ENCODE measurements at regions not wholly inside any gene's neighbourhood (a gene's known extent, or its start where the extent isn't known, plus 50 kb on each side); places are given as distances from the start of the nearest gene placed in this dataset.

DNA sequence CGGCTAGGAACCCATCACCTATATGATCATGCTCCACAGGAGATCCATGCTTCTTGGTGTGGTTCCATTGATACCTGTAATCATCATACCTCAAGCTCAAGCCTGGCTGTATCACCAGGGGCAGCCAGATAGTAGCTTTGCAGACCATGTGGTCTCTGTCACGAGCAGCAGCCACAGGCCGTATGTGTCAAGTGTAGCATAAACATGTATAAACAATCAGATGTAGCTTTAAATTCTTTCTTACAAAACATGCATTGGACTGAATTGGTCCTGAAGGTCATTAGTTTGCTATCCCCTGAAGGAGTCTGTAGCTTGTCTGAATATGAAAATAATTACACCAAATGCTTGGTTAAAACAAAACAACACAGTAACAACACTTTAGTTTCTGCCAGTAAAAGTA lies 1223.2 kb upstream of the TMEM132C start:
- Histone ChIP-seq H2BK20ac (ENCODE audit: low read depth, low read length, poor library complexity, severe bottlenecking) (no peak overlapping the region), H2AFZ (ENCODE audit: low read length) (no peak overlapping the region), H3K4ac (ENCODE audit: low read depth, low read length) (no peak overlapping the region), H4K20me1 (ENCODE audit: control insufficient read depth, insufficient read depth, insufficient read length) (no peaks in the 10 kb centered on the region), H2BK5ac (ENCODE audit: insufficient read length, low read length) (no peak overlapping the region), H4K5ac (ENCODE audit: insufficient read length, low read depth, low read length) (no peak overlapping the region), H3K9me3 (ENCODE audit: control insufficient read depth, low read depth, low read length) (no peaks in the 10 kb centered on the region), H3K14ac (ENCODE audit: insufficient read depth, low read length) (no peak overlapping the region), H3K23me2 (ENCODE audit: insufficient read length, low read depth, low read length, poor library complexity, severe bottlenecking) (no peaks in the 10 kb centered on the region), H4K91ac (ENCODE audit: insufficient read length, low read depth, low read length) (no peak overlapping the region), H3K79me1 (ENCODE audit: insufficient read depth, low read depth, low read length, poor library complexity, severe bottlenecking) (no peaks in the 10 kb centered on the region), H3K79me2 (ENCODE audit: insufficient read depth, low read length) (no peaks in the 10 kb centered on the region), H3T11ph (ENCODE audit: low read length) (no peak overlapping the region), H3K27ac (ENCODE audit: insufficient read length, low read depth, low read length) (no peak overlapping the region), H3K4me2 (ENCODE audit: insufficient read depth, insufficient read length, low read length) (no peak overlapping the region), H3K56ac (ENCODE audit: insufficient read length, low read depth, low read length) (no peak overlapping the region), H2BK15ac (ENCODE audit: low read depth, low read length) (no peak overlapping the region), H2AK5ac (ENCODE audit: insufficient read length, low read length) (no peak overlapping the region), H2BK12ac (ENCODE audit: insufficient read length, low read depth, low read length) (no peak overlapping the region), H3K18ac (ENCODE audit: insufficient read length, low read depth, low read length) (no peak overlapping the region), H3K4me1 (ENCODE audit: insufficient read depth, low read length) (no peaks in the 10 kb centered on the region), H3K9ac (ENCODE audit: extremely low read depth, insufficient read length, low read length) (no peak overlapping the region), H4K8ac (replicated peaks; ENCODE audit: insufficient read length, low read depth, low read length) (no peak overlapping the region), H3K27me3 (ENCODE audit: insufficient read depth, low read length) (no peaks in the 10 kb centered on the region), H2BK120ac (ENCODE audit: low read depth, low read length, poor library complexity, severe bottlenecking) (no peak overlapping the region), H3K23ac (ENCODE audit: insufficient read length, low read depth, low read length) (no peak overlapping the region)
- H3K4me3 Mint-ChIP-seq, result no peak overlapping the region
- no peak overlapping the region for H3K27ac Mint-ChIP-seq
- no CpG with 5 or more reads among the region's 3 CpGs for WGBS (ENCODE audit: extremely low coverage, insufficient read length, low lambda C conversion rate)
- no peaks in the 10 kb centered on the region for H3K36me3 Mint-ChIP-seq (ENCODE audit: insufficient read depth in 1 of 3, low read depth in 3 of 3)
- H3K9me3 Mint-ChIP-seq, result no peaks in the 10 kb centered on the region
- H3K27me3 Mint-ChIP-seq (ENCODE audit: low read depth), result peaks cover 2% of the 10 kb centered on the region; the same call in 1 of the 2 replicates
- H3K4me1 Mint-ChIP-seq, result no peaks in the 10 kb centered on the region
- TF ChIP-seq, protein P1, sequence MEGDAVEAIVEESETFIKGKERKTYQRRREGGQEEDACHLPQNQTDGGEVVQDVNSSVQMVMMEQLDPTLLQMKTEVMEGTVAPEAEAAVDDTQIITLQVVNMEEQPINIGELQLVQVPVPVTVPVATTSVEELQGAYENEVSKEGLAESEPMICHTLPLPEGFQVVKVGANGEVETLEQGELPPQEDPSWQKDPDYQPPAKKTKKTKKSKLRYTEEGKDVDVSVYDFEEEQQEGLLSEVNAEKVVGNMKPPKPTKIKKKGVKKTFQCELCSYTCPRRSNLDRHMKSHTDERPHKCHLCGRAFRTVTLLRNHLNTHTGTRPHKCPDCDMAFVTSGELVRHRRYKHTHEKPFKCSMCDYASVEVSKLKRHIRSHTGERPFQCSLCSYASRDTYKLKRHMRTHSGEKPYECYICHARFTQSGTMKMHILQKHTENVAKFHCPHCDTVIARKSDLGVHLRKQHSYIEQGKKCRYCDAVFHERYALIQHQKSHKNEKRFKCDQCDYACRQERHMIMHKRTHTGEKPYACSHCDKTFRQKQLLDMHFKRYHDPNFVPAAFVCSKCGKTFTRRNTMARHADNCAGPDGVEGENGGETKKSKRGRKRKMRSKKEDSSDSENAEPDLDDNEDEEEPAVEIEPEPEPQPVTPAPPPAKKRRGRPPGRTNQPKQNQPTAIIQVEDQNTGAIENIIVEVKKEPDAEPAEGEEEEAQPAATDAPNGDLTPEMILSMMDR (conservative IDR thresholded peaks at IDR 0.05), result no peak
- DNase-seq, result no peak

Measured in H9 (cell line).